Activated CD4-positive, alpha-beta memory T cell treated with anti-CD3 and anti-CD28 coated beads, Interleukin-2, amount 10 ng/mL, durations not matched to agents 7 days and 5 days (primary cell): ENCODE measurements at regions not wholly inside any gene's neighbourhood (a gene's known extent, or its start where the extent isn't known, plus 50 kb on each side); places are given as distances from the start of the nearest gene placed in this dataset.
"Not testable (repeated sequence)": the region's sequence is repeated elsewhere in the genome, so short reads cannot be mapped to it uniquely, and the experiment has no call there.

Experiments used
- CTCF ChIA-PET: fragments of 350-600 bp; sonication (Branson Sonifier 250); formaldehyde crosslinking; loops from one replicate; lab custom pipeline; 2021; ENCODE audit warnings: antibody characterized with exemption, inconsistent platforms; lab: Charles Lee
- POLR2A ChIA-PET: fragments of 350-600 bp; sonication (Branson Sonifier 250); formaldehyde crosslinking; loops from one replicate; lab custom pipeline; 2021; ENCODE audit warnings: antibody characterized with exemption; lab: Charles Lee
- DNase-seq: peaks from one replicate; pipeline ENCODE4 v3.0.0-alpha.2; 2020
- H3K27ac Mint-ChIP-seq: one replicate; pipeline ENCODE4 v1.8.0; 2021; ENCODE audit warnings: mild to moderate bottlenecking, mixed read lengths
- H3K27me3 Mint-ChIP-seq: one replicate; pipeline ENCODE4 v1.8.0; 2021; ENCODE audit warnings: mixed read lengths
- H3K36me3 Mint-ChIP-seq: one replicate; pipeline ENCODE4 v1.8.0; 2021; ENCODE audit warnings: low read depth, mixed read lengths
- H3K4me1 Mint-ChIP-seq: one replicate; pipeline ENCODE4 v1.8.0; 2021; ENCODE audit warnings: mixed read lengths
- H3K4me3 Mint-ChIP-seq: one replicate; pipeline ENCODE4 v1.8.0; 2021; ENCODE audit warnings: mild to moderate bottlenecking, mixed read lengths
- H3K9me3 Mint-ChIP-seq: one replicate; pipeline ENCODE4 v1.8.0; 2021; ENCODE audit warnings: mixed read lengths

DNA sequence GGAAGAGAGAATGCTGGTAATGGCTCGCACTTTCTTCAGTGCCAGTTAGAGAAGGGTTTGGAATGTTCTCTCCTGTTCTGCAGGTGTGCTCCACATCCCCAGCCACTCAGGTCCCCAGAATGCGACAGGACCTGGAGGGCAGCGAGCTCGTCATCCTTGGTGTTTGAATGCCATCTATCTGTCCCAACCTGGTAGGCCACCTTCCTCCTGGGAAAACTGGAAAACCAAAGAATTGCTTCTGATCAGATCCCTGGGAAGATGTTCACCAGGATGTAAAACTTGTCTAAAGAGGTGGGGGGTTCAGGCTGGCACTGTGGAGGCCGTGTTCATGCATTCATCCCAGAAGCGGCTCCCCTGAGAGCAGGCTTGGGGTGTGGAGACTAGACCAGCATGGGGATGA is 379.5 kb downstream of the GLRX3 start:
- no peak overlapping the region for H3K4me3 Mint-ChIP-seq
- no peaks in the 10 kb centered on the region for H3K27me3 Mint-ChIP-seq
- POLR2A ChIA-PET: no interaction called here

DNA sequence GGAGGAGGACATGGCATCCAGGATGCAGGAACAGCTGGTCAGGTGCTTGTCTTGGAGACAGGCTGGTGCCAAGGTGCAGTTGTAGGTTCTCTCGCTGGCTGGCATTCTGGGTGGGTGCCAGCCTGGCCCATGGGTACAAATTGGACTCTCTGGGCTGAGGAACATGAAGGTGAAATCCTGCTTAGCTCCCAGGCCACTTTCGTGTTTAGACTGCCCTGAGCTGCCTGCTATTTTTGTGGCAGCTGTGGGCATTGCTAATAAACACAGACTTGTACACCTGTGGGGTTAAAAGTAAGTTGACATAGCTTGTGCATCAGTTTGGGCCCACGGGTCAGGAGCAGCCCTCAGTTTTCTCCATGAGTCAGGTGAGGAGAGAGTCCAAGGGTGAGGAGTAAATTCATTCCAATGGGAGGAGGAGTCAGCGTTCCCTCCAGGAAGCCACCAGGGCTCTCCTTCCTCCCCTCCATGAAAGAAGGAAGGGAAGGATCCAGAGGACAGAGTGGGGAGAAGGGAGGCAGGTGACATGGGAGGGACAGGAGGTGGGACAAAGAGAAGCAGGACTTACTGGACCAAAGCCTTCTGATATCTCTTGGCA is 380.0 kb downstream of the GLRX3 start:
- Mint-ChIP-seq H3K9me3 (peaks cover 7% of the 10 kb centered on the region), H3K27ac (no peak overlapping the region), H3K4me3 (no peak overlapping the region), H3K4me1 (no peaks in the 10 kb centered on the region), H3K36me3 (peaks cover 3% of the 10 kb centered on the region), H3K27me3 (no peaks in the 10 kb centered on the region)
- no peak for DNase-seq
- ChIA-PET POLR2A (no interaction called here), CTCF (no interaction called here)

More for the DNA sequence above, 379.5 kb downstream of the GLRX3 start:
- Mint-ChIP-seq H3K27ac (no peak overlapping the region), H3K4me1 (no peaks in the 10 kb centered on the region), H3K36me3 (peaks cover 3% of the 10 kb centered on the region), H3K9me3 (peaks cover 7% of the 10 kb centered on the region)
- DNase-seq: no peak
- CTCF ChIA-PET: no interaction called here

DNA sequence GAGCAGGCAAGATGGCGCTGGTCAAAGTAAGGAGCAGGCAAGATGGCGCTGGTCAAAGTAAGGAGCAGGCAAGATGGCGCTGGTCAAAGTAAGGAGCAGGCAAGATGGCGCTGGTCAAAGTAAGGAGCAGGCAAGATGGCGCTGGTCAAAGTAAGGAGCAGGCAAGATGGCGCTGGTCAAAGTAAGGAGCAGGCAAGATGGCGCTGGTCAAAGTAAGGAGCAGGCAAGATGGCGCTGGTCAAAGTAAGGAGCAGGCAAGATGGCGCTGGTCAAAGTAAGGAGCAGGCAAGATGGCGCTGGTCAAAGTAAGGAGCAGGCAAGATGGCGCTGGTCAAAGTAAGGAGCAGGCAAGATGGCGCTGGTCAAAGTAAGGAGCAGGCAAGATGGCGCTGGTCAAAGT is 382.7 kb downstream of the GLRX3 start:
- H3K27me3 Mint-ChIP-seq, POLR2A ChIA-PET, CTCF ChIA-PET, H3K4me3 Mint-ChIP-seq, H3K9me3 Mint-ChIP-seq, H3K27ac Mint-ChIP-seq, H3K4me1 Mint-ChIP-seq, DNase-seq, H3K36me3 Mint-ChIP-seq: not testable (repeated sequence)

DNA sequence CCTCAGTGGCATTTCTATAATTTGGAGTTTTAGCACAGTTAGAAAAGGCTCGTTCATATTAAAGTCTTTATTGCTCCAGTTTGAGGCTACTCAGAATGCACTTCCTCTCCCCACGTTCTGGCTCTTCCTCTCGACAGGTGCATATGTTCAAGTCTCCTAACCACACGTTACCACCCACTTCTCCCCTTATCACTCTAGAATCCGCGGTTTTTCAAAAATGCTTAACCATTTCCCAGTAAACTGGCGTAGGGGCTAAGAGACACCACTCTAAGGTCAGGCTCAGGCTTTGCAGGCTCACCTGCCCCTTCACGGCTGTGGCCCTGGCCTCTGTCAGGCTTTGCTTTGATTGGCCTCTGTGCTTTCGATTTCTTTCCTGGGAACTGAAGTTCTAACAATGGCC is 383.6 kb downstream of the GLRX3 start:
- H3K27ac Mint-ChIP-seq: no peak overlapping the region
- no peaks in the 10 kb centered on the region for H3K4me1 Mint-ChIP-seq
- no peak overlapping the region for H3K4me3 Mint-ChIP-seq
- ChIA-PET POLR2A (no interaction called here), CTCF (no interaction called here)
- peaks cover 9% of the 10 kb centered on the region for H3K9me3 Mint-ChIP-seq
- peaks cover 3% of the 10 kb centered on the region for H3K36me3 Mint-ChIP-seq
- no peak for DNase-seq
- H3K27me3 Mint-ChIP-seq: no peaks in the 10 kb centered on the region

DNA sequence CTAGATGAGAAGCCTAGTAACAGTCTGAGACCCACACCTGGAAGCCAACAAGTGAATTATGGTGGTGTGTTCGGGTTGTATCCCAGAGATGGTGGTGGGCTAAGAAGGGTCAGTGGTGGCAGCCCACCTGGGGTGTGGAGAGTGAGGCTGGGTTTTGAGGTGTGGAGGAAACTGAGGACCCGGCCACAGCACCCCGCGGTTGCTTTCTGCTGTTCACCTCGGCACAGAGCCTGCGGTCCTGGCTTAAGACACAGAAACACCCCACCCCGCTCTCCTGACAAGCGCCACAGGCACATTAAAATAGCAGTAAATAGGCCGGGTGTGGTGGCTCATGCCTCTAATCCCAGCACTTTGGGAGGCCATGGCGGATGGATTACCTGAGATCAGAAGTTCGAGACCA is 395.1 kb downstream of the GLRX3 start:
- no peak overlapping the region for H3K27ac Mint-ChIP-seq
- H3K36me3 Mint-ChIP-seq: no peaks in the 10 kb centered on the region
- H3K4me3 Mint-ChIP-seq: no peak overlapping the region
- no peaks in the 10 kb centered on the region for H3K27me3 Mint-ChIP-seq
- DNase-seq: no peak
- CTCF ChIA-PET: no interaction called here
- peaks cover 2% of the 10 kb centered on the region for H3K9me3 Mint-ChIP-seq
- H3K4me1 Mint-ChIP-seq: no peaks in the 10 kb centered on the region
- POLR2A ChIA-PET: no interaction called here

DNA sequence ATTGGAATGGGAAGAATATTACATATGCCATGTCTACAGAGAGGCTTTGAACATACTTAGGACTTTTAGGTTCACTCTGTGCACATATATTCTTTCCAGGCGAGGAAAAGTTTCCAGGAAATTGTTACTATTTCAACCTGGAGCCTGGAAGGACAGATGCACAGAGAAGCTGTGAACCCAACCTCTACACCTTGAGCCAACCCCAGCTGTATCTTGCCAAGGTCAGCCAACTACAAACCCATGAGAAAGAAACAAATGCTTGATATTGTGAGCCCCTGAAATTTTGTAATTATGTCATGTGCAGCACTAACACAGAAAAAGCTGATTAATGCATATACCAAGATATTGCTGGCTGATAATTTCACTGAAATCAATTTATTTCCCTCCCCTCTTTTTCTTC is 404.9 kb downstream of the GLRX3 start:
- Mint-ChIP-seq H3K27ac (no peak overlapping the region), H3K27me3 (no peaks in the 10 kb centered on the region), H3K4me3 (no peak overlapping the region), H3K36me3 (no peaks in the 10 kb centered on the region), H3K4me1 (no peaks in the 10 kb centered on the region), H3K9me3 (peaks cover 3% of the 10 kb centered on the region)
- CTCF ChIA-PET: no interaction called here
- POLR2A ChIA-PET: no interaction called here
- DNase-seq: no peak

DNA sequence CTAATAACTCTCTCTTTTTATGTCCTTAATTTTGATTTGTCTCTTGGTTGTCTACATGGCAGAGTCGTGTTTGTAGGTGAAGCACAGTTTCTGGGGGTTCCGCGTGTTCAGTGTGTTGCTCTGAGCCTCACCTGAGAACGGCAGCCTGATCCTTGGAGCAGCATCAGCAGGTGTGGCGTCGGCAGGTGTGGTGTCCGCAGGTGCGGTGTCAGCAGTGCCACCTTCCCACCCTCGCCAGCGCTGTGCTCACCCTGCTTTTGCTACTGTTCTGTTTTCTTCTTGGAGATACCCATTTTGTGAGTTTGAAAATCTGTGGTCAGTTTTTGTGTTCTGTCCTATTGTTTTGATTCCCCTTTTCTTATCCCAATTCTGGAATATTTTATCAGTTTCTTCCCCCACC is 406.6 kb downstream of the GLRX3 start:
- POLR2A ChIA-PET: no interaction called here
- H3K9me3 Mint-ChIP-seq: peaks cover 3% of the 10 kb centered on the region

DNA sequence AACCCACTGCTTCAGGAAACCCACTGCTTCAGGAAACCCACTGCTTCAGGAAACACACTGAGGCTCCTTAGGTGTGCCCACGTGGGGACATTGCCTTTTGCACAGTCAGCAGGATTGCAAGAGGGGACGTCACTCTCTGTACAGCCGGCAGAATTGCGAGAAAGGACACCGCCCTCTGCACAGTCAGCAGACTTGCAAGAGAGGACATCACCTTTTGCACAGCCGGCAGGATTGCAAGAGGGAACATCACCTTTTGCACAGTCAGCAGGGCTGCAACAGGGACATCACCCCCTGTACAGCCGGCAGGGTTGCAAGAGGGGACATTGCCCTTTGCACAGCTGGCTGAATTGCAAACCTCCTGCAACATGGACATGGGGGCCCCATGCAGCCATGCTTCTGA is 407.6 kb downstream of the GLRX3 start:
- POLR2A ChIA-PET: no interaction called here
- H3K36me3 Mint-ChIP-seq: no peaks in the 10 kb centered on the region
- no peaks in the 10 kb centered on the region for H3K9me3 Mint-ChIP-seq
- no peak overlapping the region for H3K4me3 Mint-ChIP-seq
- H3K27ac Mint-ChIP-seq: no peak overlapping the region
- no peaks in the 10 kb centered on the region for H3K4me1 Mint-ChIP-seq
- CTCF ChIA-PET: no interaction called here
- H3K27me3 Mint-ChIP-seq: no peaks in the 10 kb centered on the region
- DNase-seq: no peak

More for the DNA sequence above, 406.6 kb downstream of the GLRX3 start:
- DNase-seq: no peak
- Mint-ChIP-seq H3K36me3 (no peaks in the 10 kb centered on the region), H3K4me1 (no peaks in the 10 kb centered on the region), H3K4me3 (no peak overlapping the region), H3K27ac (no peak overlapping the region), H3K27me3 (no peaks in the 10 kb centered on the region)
- CTCF ChIA-PET: no interaction called here

DNA sequence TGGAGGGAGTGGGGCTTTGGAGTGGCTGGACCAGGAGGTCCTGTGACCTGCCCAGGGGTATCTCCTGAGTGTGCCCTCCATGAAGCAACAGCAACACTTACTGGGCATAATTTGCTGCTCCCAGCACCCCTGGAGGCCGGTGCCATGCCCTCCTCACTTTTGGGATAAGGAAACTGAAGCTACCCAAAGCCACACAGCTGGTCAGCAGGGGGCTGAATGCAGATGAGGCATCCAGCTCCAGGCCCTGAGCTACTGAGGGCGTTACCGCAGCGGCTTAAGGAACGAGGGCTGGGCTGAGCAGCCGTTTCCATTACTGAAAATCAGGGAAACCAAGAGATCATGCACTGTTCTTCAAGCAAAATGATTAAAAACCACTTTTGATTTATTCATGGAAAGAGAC is 408.9 kb downstream of the GLRX3 start:
- Mint-ChIP-seq H3K36me3 (no peaks in the 10 kb centered on the region), H3K27me3 (no peaks in the 10 kb centered on the region), H3K27ac (no peak overlapping the region), H3K4me3 (no peak overlapping the region), H3K4me1 (no peaks in the 10 kb centered on the region), H3K9me3 (no peaks in the 10 kb centered on the region)
- no peak for DNase-seq
- POLR2A ChIA-PET: no interaction called here
- CTCF ChIA-PET: no interaction called here

DNA sequence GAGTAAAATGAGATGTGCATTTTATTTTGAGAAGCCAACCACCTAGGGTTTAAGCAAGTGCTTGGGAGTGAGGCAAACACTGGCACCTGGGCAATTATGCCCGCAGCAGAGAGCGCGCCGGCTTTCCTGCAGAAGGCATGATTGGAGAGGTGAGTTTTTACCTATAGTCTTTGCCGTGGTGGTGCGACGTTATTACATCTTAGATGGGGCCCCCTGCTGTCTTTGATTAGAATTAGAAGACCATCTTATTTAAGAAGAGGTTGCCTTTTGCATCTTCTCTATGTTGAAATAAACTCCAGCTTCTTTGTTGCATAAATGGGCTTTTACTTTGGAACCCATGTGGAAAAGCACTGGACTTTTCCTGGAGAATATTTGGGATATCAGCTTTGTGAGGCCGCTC is 409.5 kb downstream of the GLRX3 start:
- no peak overlapping the region for H3K4me3 Mint-ChIP-seq
- H3K9me3 Mint-ChIP-seq: no peaks in the 10 kb centered on the region
- POLR2A ChIA-PET: no interaction called here
- H3K27me3 Mint-ChIP-seq: no peaks in the 10 kb centered on the region
- no peak for DNase-seq
- H3K36me3 Mint-ChIP-seq: no peaks in the 10 kb centered on the region
- H3K4me1 Mint-ChIP-seq: no peaks in the 10 kb centered on the region
- H3K27ac Mint-ChIP-seq: no peak overlapping the region
- CTCF ChIA-PET: no interaction called here

DNA sequence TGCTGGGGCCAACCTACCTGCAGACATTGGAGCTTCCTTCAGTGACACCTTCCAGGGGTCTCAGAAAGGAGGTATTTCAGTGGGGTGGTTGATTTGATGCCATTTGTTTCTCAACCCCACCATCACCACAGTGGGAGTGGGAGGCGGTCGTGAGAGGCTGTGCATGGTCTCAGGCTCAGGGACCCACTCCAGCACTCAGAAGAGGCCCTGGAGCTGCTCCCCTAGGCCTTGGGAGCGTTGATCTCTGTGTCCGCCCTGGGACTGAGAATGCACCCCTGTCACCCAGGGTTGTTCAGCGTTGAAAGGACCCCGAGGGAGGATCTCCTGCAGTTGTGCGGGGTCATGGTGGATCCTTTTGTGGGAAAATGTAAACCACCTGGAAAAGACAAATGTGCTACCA is 410.6 kb downstream of the GLRX3 start:
- Mint-ChIP-seq H3K27me3 (no peaks in the 10 kb centered on the region), H3K36me3 (no peaks in the 10 kb centered on the region), H3K4me1 (no peaks in the 10 kb centered on the region), H3K4me3 (no peak overlapping the region), H3K9me3 (peaks cover under 1% of the 10 kb centered on the region), H3K27ac (no peak overlapping the region)
- no peak for DNase-seq
- ChIA-PET CTCF (no interaction called here), POLR2A (no interaction called here)

DNA sequence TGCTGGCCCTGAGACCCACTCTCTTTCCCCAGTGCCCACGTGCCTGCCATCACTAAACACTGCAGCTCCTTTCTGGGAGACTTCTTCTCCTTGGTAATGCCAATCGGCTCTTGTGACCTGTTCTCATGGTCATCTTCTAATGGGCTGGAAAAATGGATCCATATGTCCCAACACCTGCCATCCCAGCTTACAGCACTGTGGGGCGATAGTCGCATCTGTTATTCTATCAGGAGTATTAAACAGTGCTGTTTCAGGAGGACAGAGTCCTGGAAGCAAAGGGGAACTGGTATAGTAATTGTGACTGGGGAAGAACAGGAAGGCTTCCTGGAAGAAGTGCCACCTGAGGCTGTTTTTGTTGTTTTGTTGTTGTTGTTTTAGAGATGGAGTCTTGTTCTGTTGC is 411.2 kb downstream of the GLRX3 start:
- H3K4me1 Mint-ChIP-seq: no peaks in the 10 kb centered on the region
- H3K27me3 Mint-ChIP-seq: no peaks in the 10 kb centered on the region
- POLR2A ChIA-PET: no interaction called here
- H3K9me3 Mint-ChIP-seq: peaks cover 3% of the 10 kb centered on the region
- CTCF ChIA-PET: no interaction called here
- no peak overlapping the region for H3K4me3 Mint-ChIP-seq
- no peak for DNase-seq
- H3K27ac Mint-ChIP-seq: no peak overlapping the region
- H3K36me3 Mint-ChIP-seq: no peaks in the 10 kb centered on the region

DNA sequence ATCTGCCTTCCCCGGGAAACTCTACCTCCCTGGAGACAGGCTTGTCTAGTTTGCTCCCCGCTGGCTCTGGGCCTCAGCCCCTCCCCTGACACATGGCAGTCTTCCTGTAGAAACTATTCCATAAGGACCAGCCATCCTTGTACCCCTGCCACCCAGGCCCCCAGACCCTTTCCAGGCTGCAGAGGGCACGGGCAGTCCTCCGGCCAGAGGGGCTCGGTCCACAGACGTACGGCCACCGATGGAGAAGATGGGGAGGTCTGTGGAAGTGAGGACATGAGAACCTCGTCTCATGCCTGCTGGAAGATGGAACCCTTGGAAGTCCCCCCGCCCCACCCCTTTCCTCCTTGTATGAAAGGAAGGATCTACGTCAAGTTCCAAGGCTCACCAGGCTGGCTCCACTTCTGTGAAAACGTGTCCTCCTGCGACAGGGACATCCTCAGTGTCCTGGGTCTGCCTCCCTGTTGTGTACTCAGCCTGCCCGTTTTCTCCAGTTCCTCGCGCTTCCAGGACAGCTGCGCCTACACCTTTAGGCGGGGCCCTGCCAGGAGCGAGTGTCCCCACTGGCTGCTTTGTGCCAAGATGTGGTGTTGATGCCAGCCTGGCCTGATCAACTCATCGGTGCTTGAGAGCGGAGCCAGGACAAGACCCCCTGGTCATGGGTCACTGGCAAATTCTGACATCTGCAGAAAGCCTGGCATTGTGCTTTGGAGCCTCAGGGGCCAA is 414.9 kb downstream of the GLRX3 start:
- ChIA-PET CTCF (interaction anchor here (0.7 kb wide), 1 partner anchor 282 kb away, joined by 3 read pairs; no protein-coding TSS in a partner anchor), POLR2A (no interaction called here)
- no peaks in the 10 kb centered on the region for H3K36me3 Mint-ChIP-seq
- H3K4me1 Mint-ChIP-seq: no peaks in the 10 kb centered on the region
- H3K27ac Mint-ChIP-seq: no peak overlapping the region
- H3K27me3 Mint-ChIP-seq: no peaks in the 10 kb centered on the region
- H3K4me3 Mint-ChIP-seq: no peak overlapping the region
- no peak for DNase-seq
- H3K9me3 Mint-ChIP-seq: peaks cover 4% of the 10 kb centered on the region

DNA sequence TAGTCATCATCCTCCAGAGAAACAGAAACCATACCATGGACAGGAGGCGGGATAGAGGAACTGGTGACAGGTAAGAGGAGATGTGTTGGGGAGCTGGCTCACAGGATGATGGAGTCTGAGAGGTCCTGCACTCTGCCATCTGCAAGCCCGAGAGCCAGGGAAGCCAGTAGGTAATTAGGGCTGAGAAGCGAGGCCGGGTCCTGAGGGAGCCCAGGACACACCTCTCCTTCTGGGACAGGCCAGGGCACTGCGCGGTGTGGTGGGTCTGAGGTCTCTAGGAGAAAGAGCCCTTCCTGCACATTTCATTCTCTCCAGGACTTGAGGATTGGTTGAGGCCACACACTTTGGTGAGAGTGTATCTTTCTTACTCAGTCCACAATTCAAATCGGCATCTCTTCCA is 415.5 kb downstream of the GLRX3 start:
- Mint-ChIP-seq H3K4me1 (no peaks in the 10 kb centered on the region), H3K36me3 (no peaks in the 10 kb centered on the region), H3K4me3 (no peak overlapping the region), H3K27ac (no peak overlapping the region), H3K27me3 (no peaks in the 10 kb centered on the region), H3K9me3 (peaks cover 4% of the 10 kb centered on the region)
- DNase-seq: no peak
- ChIA-PET POLR2A (no interaction called here), CTCF (no interaction called here)
